Upper lobe of right lung (tissue), 1 donor: ENCODE measurements at regions not wholly inside any gene's neighbourhood (a gene's known extent, or its start where the extent isn't known, plus 50 kb on each side); places are given as distances from the start of the nearest gene placed in this dataset.

Experiments
- ATAC-seq: fragments of 200-7000 bp; cut with Tn5 transposase; one replicate; pipeline ENCODE4 v1.9.1; 2020; ENCODE audit warnings: mild to moderate bottlenecking, moderate library complexity
- DNase-seq: peaks from one replicate; pipeline ENCODE4 v3.0.0-alpha.2; 2020
- H3K27ac ChIP-seq: fragments of 200-600 bp; one replicate; pipeline ENCODE4 v1.8.0; 2022
- H3K27me3 ChIP-seq: fragments of 200-600 bp; one replicate; pipeline ENCODE4 v1.8.0; 2022; ENCODE audit warnings: mild to moderate bottlenecking
- H3K36me3 ChIP-seq: fragments of 200-600 bp; one replicate; pipeline ENCODE4 v1.8.0; 2022
- H3K4me1 ChIP-seq: fragments of 200-600 bp; one replicate; pipeline ENCODE4 v1.8.0; 2022
- H3K4me3 ChIP-seq: fragments of 200-600 bp; one replicate; pipeline ENCODE4 v1.8.0; 2022; ENCODE audit warnings: mild to moderate bottlenecking
- H3K9me3 ChIP-seq: fragments of 200-600 bp; one replicate; pipeline ENCODE4 v1.8.0; 2022
- CTCF ChIP-seq: fragments of 200-600 bp; IDR thresholded peaks from one replicate; pipeline ENCODE4 v1.8.0; 2022; ENCODE audit warnings: antibody characterized with exemption
- intact Hi-C: fragments of 100-400 bp; cut with DNase I; formaldehyde crosslinking; loops from one replicate; pipeline ENCODE4 v1.11.0; 2022
- donor health status: DM: no; HTN: yes; CAD: no; lungs with severe emphysema.

DNA sequence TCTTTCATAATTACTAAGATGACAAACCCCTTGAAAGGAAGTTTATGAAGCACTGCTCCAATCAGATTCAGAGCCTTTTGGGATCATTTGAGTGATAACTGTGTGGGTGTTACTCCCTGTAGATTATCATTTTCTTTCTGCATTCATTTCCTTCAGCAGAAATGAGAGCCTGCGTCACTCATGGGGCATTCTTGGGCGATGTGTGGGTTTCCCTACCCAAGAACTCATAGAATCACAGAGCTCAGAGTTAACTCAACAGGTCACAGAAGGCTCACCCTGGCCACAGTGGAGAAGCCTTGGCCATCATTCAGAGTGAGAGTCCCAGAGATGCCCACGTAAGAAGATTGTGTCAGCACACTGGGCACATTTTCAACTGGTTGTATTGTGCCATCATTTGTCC, 401.9 kb downstream of the TLE4 start:
- ATAC-seq (no peak), DNase-seq (no peak)
- no peaks in the 10 kb centered on the region for H3K36me3 ChIP-seq
- TF ChIP-seq CTCF: no peak
- no peak overlapping the region for H3K4me3 ChIP-seq
- H3K4me1 ChIP-seq: no peaks in the 10 kb centered on the region
- intact Hi-C loops: no loop called here
- H3K9me3 ChIP-seq: no peaks in the 10 kb centered on the region
- no peaks in the 10 kb centered on the region for H3K27me3 ChIP-seq
- no peak overlapping the region for H3K27ac ChIP-seq

GRCh38 chr9:79970146-79970425, 398.3 kb downstream of the TLE4 start:
- ATAC-seq (no peak), DNase-seq (no peak)
- Histone ChIP-seq H3K36me3 (no peaks in the 10 kb centered on the region), H3K27me3 (no peaks in the 10 kb centered on the region), H3K4me1 (no peaks in the 10 kb centered on the region), H3K4me3 (no peak overlapping the region), H3K9me3 (no peaks in the 10 kb centered on the region), H3K27ac (no peak overlapping the region)
- TF ChIP-seq CTCF: no peak
- intact Hi-C loops: no loop called here

GRCh38 chr9:79969393-79970145, 397.8 kb downstream of the TLE4 start:
- no peak for DNase-seq
- no peak for TF ChIP-seq CTCF
- Histone ChIP-seq H3K27me3 (no peaks in the 10 kb centered on the region), H3K27ac (no peak overlapping the region), H3K4me1 (no peaks in the 10 kb centered on the region), H3K9me3 (no peaks in the 10 kb centered on the region), H3K36me3 (no peaks in the 10 kb centered on the region), H3K4me3 (no peak overlapping the region)
- intact Hi-C loops: no loop called here
- ATAC-seq: no peak

DNA sequence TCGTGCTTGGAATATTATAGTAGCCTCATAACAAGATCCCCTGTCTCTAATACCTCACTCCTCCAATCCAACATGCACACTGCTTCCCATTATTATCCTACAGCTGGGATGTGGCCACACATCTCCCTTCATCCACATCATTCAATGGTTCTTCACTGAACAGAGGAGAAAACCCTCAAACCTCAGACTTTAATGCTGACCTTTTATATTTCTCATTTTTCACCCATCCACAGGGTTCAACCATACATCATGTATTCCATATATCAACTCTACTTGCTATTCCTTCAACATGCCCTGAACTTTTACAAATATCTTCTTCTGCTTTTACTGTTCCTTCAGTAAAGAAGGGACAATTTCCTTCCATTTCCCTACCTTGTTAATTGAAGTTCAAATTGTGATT, 396.8 kb downstream of the TLE4 start:
- no peaks in the 10 kb centered on the region for H3K36me3 ChIP-seq
- intact Hi-C loops: no loop called here
- DNase-seq (no peak), ATAC-seq (no peak)
- H3K27ac ChIP-seq: no peak overlapping the region
- no peaks in the 10 kb centered on the region for H3K4me1 ChIP-seq
- no peaks in the 10 kb centered on the region for H3K27me3 ChIP-seq
- no peak overlapping the region for H3K4me3 ChIP-seq
- H3K9me3 ChIP-seq: no peaks in the 10 kb centered on the region
- TF ChIP-seq CTCF: no peak

- Histone ChIP-seq H3K36me3 (no peaks in the 10 kb centered on the region), H3K4me1 (no peaks in the 10 kb centered on the region), H3K4me3 (no peak overlapping the region), H3K27ac (no peak overlapping the region), H3K9me3 (no peaks in the 10 kb centered on the region), H3K27me3 (peaks cover 3% of the 10 kb centered on the region)
- no peak for TF ChIP-seq CTCF
- intact Hi-C loops: no loop called here
- ATAC-seq (no peak), DNase-seq (no peak)
Measured at GRCh38 chr9:79962836-79963235, 391.1 kb downstream of the TLE4 start.

- Histone ChIP-seq H3K27me3 (peaks cover 3% of the 10 kb centered on the region), H3K4me1 (no peaks in the 10 kb centered on the region), H3K9me3 (no peaks in the 10 kb centered on the region), H3K27ac (no peak overlapping the region), H3K4me3 (no peak overlapping the region), H3K36me3 (no peaks in the 10 kb centered on the region)
- no peak for TF ChIP-seq CTCF
- ATAC-seq (no peak), DNase-seq (no peak)
- intact Hi-C loops: no loop called here
Measured at GRCh38 chr9:79962150-79962549, 390.4 kb downstream of the TLE4 start.
